Endodermal cell (in vitro differentiated cells): ENCODE measurements at regions not wholly inside any gene's neighbourhood (a gene's known extent, or its start where the extent isn't known, plus 50 kb on each side); places are given as distances from the start of the nearest gene placed in this dataset.

Experiments
- DNase-seq: peaks from one replicate; pipeline ENCODE4 v3.0.0-alpha.2; 2017
- H3K27ac ChIP-seq: 2 replicates; pipeline ENCODE4 v1.5.1; 2013; ENCODE audit warnings: mild to moderate bottlenecking, low read depth, low read length, moderate library complexity
- H3K27me3 ChIP-seq: 2 replicates; pipeline ENCODE4 v1.6.1; 2013; ENCODE audit warnings: mild to moderate bottlenecking, low read length, moderate library complexity; ENCODE audit not compliant: insufficient read depth, control insufficient read depth, poor library complexity, severe bottlenecking
- H3K36me3 ChIP-seq: 2 replicates; pipeline ENCODE4 v1.7.0; 2013; ENCODE audit warnings: mild to moderate bottlenecking, low read length, moderate library complexity; ENCODE audit not compliant: control insufficient read depth, insufficient read depth
- H3K4me1 ChIP-seq: one replicate; pipeline ENCODE4 v1.7.0; 2013; ENCODE audit warnings: low read length; ENCODE audit not compliant: control insufficient read depth, insufficient read depth
- H3K4me3 ChIP-seq: 2 replicates; pipeline ENCODE4 v1.5.1; 2013; ENCODE audit warnings: mild to moderate bottlenecking, low read length, moderate library complexity
- H3K9ac ChIP-seq: 2 replicates; pipeline ENCODE4 v1.6.1; 2013; ENCODE audit warnings: mild to moderate bottlenecking, low read length, moderate library complexity; ENCODE audit not compliant: poor library complexity, severe bottlenecking; ENCODE audit errors: extremely low read depth
- H3K9me3 ChIP-seq: 2 replicates; pipeline ENCODE4 v1.6.1; 2013; ENCODE audit warnings: mild to moderate bottlenecking, low read length, moderate library complexity; ENCODE audit not compliant: control insufficient read depth
- H3K27ac Mint-ChIP-seq: 2 replicates; pipeline ENCODE4 v1.8.0; 2020; ENCODE audit warnings: mixed read lengths
- H3K27me3 Mint-ChIP-seq: 2 replicates; pipeline ENCODE4 v1.8.0; 2021; ENCODE audit warnings: mild to moderate bottlenecking, mixed read lengths; ENCODE audit not compliant: insufficient read depth
- H3K36me3 Mint-ChIP-seq: 2 replicates; pipeline ENCODE4 v1.8.0; 2020; ENCODE audit warnings: low read depth, mixed read lengths
- H3K4me1 Mint-ChIP-seq: 2 replicates; pipeline ENCODE4 v1.8.0; 2020; ENCODE audit warnings: mixed read lengths
- H3K4me3 Mint-ChIP-seq: 2 replicates; pipeline ENCODE4 v1.8.0; 2020; ENCODE audit warnings: mild to moderate bottlenecking, moderate library complexity, mixed read lengths
- H3K9me3 Mint-ChIP-seq: 2 replicates; pipeline ENCODE4 v1.8.0; 2020; ENCODE audit warnings: mild to moderate bottlenecking, mixed read lengths
- WGBS, 2 experiments: methylation state at CpG; one replicate each; pipeline versions ENCODE4 v1.1.5 to v1.1.7; 2013; ENCODE audit warnings: missing lambda C conversion rate in 2 of 2, mixed read lengths in 1 of 2; ENCODE audit not compliant: insufficient coverage in 1 of 2, insufficient read length in 1 of 2; 5-methylcytosine and 5-hydroxymethylcytosine counted together
- TF ChIP-seq, protein P1 (sequence below): fragments of 200-600 bp; sonication (generic); conservative IDR thresholded peaks from 2 replicates; pipeline ENCODE4 v1.5.0; 2021; ENCODE audit warnings: antibody characterized with exemption, mild to moderate bottlenecking

GRCh38 chr14:27164139-27164538 lies 566.3 kb upstream of the NOVA1 start:
- DNase-seq = no peak
- WGBS, 2 experiments = 83 to 95% methylated on average over 5 to 8 of the region's 8 CpGs
- Mint-ChIP-seq H3K27ac (no peak overlapping the region), H3K9me3 (peaks cover 11% of the 10 kb centered on the region), H3K36me3 (no peaks in the 10 kb centered on the region), H3K4me1 (no peaks in the 10 kb centered on the region), H3K27me3 (peaks cover 2% of the 10 kb centered on the region), H3K4me3 (no peak overlapping the region)
- H3K4me3 ChIP-seq = no peak overlapping the region
- H3K27me3 ChIP-seq = no peaks in the 10 kb centered on the region
- H3K9me3 ChIP-seq = no peaks in the 10 kb centered on the region
- H3K4me1 ChIP-seq = no peaks in the 10 kb centered on the region
- no peak overlapping the region for H3K27ac ChIP-seq
- TF ChIP-seq, protein P1, sequence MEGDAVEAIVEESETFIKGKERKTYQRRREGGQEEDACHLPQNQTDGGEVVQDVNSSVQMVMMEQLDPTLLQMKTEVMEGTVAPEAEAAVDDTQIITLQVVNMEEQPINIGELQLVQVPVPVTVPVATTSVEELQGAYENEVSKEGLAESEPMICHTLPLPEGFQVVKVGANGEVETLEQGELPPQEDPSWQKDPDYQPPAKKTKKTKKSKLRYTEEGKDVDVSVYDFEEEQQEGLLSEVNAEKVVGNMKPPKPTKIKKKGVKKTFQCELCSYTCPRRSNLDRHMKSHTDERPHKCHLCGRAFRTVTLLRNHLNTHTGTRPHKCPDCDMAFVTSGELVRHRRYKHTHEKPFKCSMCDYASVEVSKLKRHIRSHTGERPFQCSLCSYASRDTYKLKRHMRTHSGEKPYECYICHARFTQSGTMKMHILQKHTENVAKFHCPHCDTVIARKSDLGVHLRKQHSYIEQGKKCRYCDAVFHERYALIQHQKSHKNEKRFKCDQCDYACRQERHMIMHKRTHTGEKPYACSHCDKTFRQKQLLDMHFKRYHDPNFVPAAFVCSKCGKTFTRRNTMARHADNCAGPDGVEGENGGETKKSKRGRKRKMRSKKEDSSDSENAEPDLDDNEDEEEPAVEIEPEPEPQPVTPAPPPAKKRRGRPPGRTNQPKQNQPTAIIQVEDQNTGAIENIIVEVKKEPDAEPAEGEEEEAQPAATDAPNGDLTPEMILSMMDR = no peak
- H3K36me3 ChIP-seq = no peaks in the 10 kb centered on the region
- H3K9ac ChIP-seq = no peak overlapping the region

GRCh38 chr14:27175489-27175888 lies 577.7 kb upstream of the NOVA1 start:
- Histone ChIP-seq H3K9me3 (no peaks in the 10 kb centered on the region), H3K4me1 (no peaks in the 10 kb centered on the region), H3K4me3 (no peak overlapping the region), H3K36me3 (no peaks in the 10 kb centered on the region), H3K27me3 (no peaks in the 10 kb centered on the region), H3K27ac (no peak overlapping the region), H3K9ac (no peak overlapping the region)
- DNase-seq = no peak
- no peak overlapping the region for H3K27ac Mint-ChIP-seq
- WGBS, 2 experiments = 94 to 96% methylated on average over 6 of the region's 6 CpGs
- peaks cover 2% of the 10 kb centered on the region for H3K4me1 Mint-ChIP-seq
- peaks cover 3% of the 10 kb centered on the region for H3K9me3 Mint-ChIP-seq
- H3K4me3 Mint-ChIP-seq = no peak overlapping the region
- H3K27me3 Mint-ChIP-seq = no peaks in the 10 kb centered on the region
- TF ChIP-seq, protein P1 = no peak
- H3K36me3 Mint-ChIP-seq = no peaks in the 10 kb centered on the region

GRCh38 chr14:27181333-27181732 lies 583.5 kb upstream of the NOVA1 start:
- Histone ChIP-seq H3K27ac (no peak overlapping the region), H3K9me3 (no peaks in the 10 kb centered on the region), H3K4me1 (no peaks in the 10 kb centered on the region), H3K36me3 (no peaks in the 10 kb centered on the region), H3K9ac (no peak overlapping the region), H3K27me3 (no peaks in the 10 kb centered on the region), H3K4me3 (no peak overlapping the region)
- TF ChIP-seq, protein P1 = no peak
- WGBS, 2 experiments = 87 to 94% methylated on average over 5 of the region's 5 CpGs
- H3K9me3 Mint-ChIP-seq = no peaks in the 10 kb centered on the region
- H3K4me1 Mint-ChIP-seq = no peaks in the 10 kb centered on the region
- no peak overlapping the region for H3K27ac Mint-ChIP-seq
- no peaks in the 10 kb centered on the region for H3K36me3 Mint-ChIP-seq
- no peaks in the 10 kb centered on the region for H3K27me3 Mint-ChIP-seq
- H3K4me3 Mint-ChIP-seq = no peak overlapping the region
- DNase-seq = no peak
